ENCODE measurements at regions not wholly inside any gene's neighbourhood (a gene's known extent, or its start where the extent isn't known, plus 50 kb on each side); places are given as distances from the start of the nearest gene placed in this dataset.

DNA sequence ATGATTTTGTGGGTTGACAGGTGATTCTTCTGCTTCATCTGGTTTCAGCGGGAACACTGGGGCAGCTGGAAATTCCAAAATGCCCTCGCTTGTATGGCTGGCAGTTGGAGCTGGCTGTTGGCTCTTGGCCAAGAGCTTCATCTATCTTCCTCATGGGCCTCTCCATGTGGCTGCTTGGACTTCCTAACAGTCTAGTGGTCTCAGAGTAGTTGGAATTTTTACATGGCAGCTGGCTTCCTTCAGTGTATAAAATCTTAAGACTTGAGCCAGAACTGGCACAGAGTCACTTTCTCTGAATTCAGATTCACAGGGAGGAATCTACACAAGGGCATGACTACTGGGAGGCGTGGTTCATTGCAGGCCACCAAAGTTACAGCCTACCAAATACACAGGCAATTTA, 204.9 kb upstream of the RMST start:
- Histone ChIP-seq H3K4me3 (ENCODE audit: insufficient read depth, low read depth, low read length, poor library complexity, severe bottlenecking) (no peak overlapping the region), H3K36me3 (ENCODE audit: control insufficient read depth, insufficient read depth, low read length) (no peaks in the 10 kb centered on the region), H3K27ac (ENCODE audit: insufficient read depth, low read length, poor library complexity, severe bottlenecking) (no peak overlapping the region), H3K27me3 (replicated peaks; ENCODE audit: control insufficient read depth, insufficient read depth, low read length, poor library complexity, severe bottlenecking) (no peaks in the 10 kb centered on the region), H3K4me1 (ENCODE audit: control insufficient read depth, insufficient read depth, low read length, poor library complexity, severe bottlenecking) (no peaks in the 10 kb centered on the region), H3K9me3 (ENCODE audit: control insufficient read depth, low read length) (no peaks in the 10 kb centered on the region)
- DNase-seq = no peak

DNA sequence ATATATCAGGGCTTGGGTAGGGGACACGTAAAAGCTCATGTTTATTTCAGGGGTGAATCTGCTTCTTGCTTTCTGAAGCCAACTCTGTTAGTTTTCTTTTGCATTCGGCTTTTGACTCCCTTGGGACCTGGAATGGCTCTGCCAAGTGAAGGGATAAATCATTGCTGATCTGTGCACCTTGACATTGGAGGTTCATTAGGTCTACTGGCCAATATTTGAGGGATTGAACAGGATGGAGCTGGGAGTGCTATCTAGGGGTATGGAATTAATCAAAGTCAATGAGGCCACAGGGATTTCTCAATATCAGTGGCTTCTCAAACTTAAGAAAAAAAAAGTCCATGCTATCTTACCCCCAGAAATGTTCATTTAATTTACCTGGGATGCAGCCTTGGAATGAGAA, 203.5 kb upstream of the RMST start:
- Histone ChIP-seq H3K4me3 (ENCODE audit: insufficient read depth, low read depth, low read length, poor library complexity, severe bottlenecking) (no peak overlapping the region), H3K36me3 (ENCODE audit: control insufficient read depth, insufficient read depth, low read length) (no peaks in the 10 kb centered on the region), H3K27me3 (replicated peaks; ENCODE audit: control insufficient read depth, insufficient read depth, low read length, poor library complexity, severe bottlenecking) (no peaks in the 10 kb centered on the region), H3K9me3 (ENCODE audit: control insufficient read depth, low read length) (no peaks in the 10 kb centered on the region), H3K4me1 (ENCODE audit: control insufficient read depth, insufficient read depth, low read length, poor library complexity, severe bottlenecking) (no peaks in the 10 kb centered on the region), H3K27ac (ENCODE audit: insufficient read depth, low read length, poor library complexity, severe bottlenecking) (no peak overlapping the region)
- DNase-seq = no peak

DNA sequence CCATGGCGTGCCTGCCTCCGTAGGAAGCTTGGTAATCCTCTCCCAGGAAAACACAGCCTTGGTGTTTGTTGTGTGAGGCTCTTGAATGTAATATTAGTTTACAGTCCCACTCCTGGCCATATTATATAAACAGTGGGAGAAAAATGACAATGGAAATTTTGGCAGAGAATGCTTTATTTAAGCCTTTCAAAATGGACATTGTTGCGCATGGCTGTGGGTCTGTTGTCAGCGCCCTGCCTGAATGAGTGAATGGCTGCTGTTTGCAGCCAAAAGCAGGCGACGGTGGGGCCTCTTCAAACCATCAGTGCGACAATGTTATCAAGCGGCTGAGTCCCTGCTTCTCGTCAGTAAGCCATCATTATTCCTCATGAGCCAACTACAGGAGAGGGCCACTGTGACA, 201.8 kb upstream of the RMST start:
- Histone ChIP-seq H3K27ac (ENCODE audit: insufficient read depth, low read length, poor library complexity, severe bottlenecking) (no peak overlapping the region), H3K27me3 (replicated peaks; ENCODE audit: control insufficient read depth, insufficient read depth, low read length, poor library complexity, severe bottlenecking) (no peaks in the 10 kb centered on the region), H3K9me3 (ENCODE audit: control insufficient read depth, low read length) (no peaks in the 10 kb centered on the region), H3K36me3 (ENCODE audit: control insufficient read depth, insufficient read depth, low read length) (no peaks in the 10 kb centered on the region), H3K4me1 (ENCODE audit: control insufficient read depth, insufficient read depth, low read length, poor library complexity, severe bottlenecking) (no peaks in the 10 kb centered on the region), H3K4me3 (ENCODE audit: insufficient read depth, low read depth, low read length, poor library complexity, severe bottlenecking) (no peak overlapping the region)
- no peak for DNase-seq

DNA sequence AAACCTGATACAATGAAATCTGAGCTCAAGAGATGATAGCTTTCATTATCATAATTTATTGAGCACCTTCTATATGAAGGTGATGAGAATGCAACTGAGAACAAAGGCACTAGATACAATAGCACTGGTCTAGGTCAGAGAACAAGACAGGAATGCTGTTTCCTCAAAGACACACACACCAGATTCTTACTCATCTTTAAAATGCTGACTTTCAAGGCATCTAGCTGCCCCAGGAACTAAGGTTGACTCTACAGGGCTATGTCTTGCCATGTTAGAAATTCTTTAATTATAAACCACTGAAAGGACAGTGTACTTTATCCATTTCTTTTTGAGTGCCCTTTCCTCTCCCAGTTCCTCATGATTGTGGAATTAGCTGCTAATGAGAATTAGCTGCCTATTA, 195.4 kb upstream of the RMST start:
- Histone ChIP-seq H3K9me3 (ENCODE audit: control insufficient read depth, low read length) (no peaks in the 10 kb centered on the region), H3K27me3 (replicated peaks; ENCODE audit: control insufficient read depth, insufficient read depth, low read length, poor library complexity, severe bottlenecking) (no peaks in the 10 kb centered on the region)

DNA sequence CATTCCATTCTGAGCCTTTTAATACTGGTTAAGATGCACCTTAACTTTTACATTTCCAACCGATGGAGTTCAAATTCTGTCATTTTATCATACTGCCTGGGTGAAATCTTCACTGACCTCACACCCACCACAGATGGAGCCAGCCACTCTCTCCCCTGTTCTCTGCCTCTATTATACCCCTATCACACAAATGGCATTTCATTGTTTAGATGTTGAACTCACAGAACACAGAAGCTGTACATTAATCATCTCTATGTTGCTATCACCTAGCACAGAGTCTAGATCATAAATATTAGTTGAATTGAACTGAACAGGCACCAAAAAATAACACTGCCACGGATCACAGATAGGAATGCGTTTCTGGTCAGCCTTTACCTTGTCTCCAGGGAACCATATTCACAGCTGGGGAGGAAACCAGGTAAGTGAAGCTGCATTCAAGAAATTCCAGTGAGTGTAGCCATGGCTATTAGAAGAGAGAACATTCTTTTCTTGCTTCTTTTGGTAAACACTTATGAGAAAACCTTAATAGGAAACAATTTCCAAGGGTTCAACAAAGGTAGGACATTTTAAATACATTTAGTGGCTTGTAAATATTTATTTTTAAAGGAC, 194.9 kb upstream of the RMST start:
- Histone ChIP-seq H3K27ac (ENCODE audit: insufficient read depth, low read length, poor library complexity, severe bottlenecking) (no peak overlapping the region), H3K36me3 (ENCODE audit: control insufficient read depth, insufficient read depth, low read length) (no peaks in the 10 kb centered on the region), H3K4me1 (ENCODE audit: control insufficient read depth, insufficient read depth, low read length, poor library complexity, severe bottlenecking) (no peaks in the 10 kb centered on the region), H3K27me3 (replicated peaks; ENCODE audit: control insufficient read depth, insufficient read depth, low read length, poor library complexity, severe bottlenecking) (no peaks in the 10 kb centered on the region), H3K4me3 (ENCODE audit: insufficient read depth, low read depth, low read length, poor library complexity, severe bottlenecking) (no peak overlapping the region), H3K9me3 (ENCODE audit: control insufficient read depth, low read length) (no peaks in the 10 kb centered on the region)
- DNase-seq = no peak

More for the DNA sequence above, 195.4 kb upstream of the RMST start:
- no peak for DNase-seq
- H3K36me3 ChIP-seq (ENCODE audit: control insufficient read depth, insufficient read depth, low read length) = no peaks in the 10 kb centered on the region
- no peaks in the 10 kb centered on the region for H3K4me1 ChIP-seq (ENCODE audit: control insufficient read depth, insufficient read depth, low read length, poor library complexity, severe bottlenecking)
- no peak overlapping the region for H3K27ac ChIP-seq (ENCODE audit: insufficient read depth, low read length, poor library complexity, severe bottlenecking)
- H3K4me3 ChIP-seq (ENCODE audit: insufficient read depth, low read depth, low read length, poor library complexity, severe bottlenecking) = no peak overlapping the region

DNA sequence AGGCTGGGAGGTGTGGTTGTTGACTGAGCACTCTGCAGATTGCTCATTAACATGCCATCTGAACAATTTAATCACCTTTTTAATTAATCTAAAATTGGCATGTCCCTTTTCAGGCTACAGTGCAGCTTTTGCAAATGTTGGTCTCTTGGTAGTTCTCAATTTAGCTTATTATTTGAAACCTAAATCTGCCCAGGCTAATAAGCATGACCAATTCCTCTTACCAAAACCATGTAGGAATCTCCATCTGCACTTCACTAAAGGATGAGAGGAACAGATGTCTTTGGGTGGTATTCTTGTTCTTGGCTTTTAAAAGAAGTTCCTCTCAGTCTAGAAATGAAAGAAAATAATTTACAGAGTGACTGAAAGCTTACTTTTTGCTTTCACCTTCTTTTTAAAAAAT, 190.1 kb upstream of the RMST start:
- Histone ChIP-seq H3K27me3 (replicated peaks; ENCODE audit: control insufficient read depth, insufficient read depth, low read length, poor library complexity, severe bottlenecking) (no peaks in the 10 kb centered on the region), H3K4me1 (ENCODE audit: control insufficient read depth, insufficient read depth, low read length, poor library complexity, severe bottlenecking) (no peaks in the 10 kb centered on the region), H3K9me3 (ENCODE audit: control insufficient read depth, low read length) (no peaks in the 10 kb centered on the region), H3K4me3 (ENCODE audit: insufficient read depth, low read depth, low read length, poor library complexity, severe bottlenecking) (no peak overlapping the region), H3K36me3 (ENCODE audit: control insufficient read depth, insufficient read depth, low read length) (no peaks in the 10 kb centered on the region), H3K27ac (ENCODE audit: insufficient read depth, low read length, poor library complexity, severe bottlenecking) (no peak overlapping the region)
- no peak for DNase-seq

DNA sequence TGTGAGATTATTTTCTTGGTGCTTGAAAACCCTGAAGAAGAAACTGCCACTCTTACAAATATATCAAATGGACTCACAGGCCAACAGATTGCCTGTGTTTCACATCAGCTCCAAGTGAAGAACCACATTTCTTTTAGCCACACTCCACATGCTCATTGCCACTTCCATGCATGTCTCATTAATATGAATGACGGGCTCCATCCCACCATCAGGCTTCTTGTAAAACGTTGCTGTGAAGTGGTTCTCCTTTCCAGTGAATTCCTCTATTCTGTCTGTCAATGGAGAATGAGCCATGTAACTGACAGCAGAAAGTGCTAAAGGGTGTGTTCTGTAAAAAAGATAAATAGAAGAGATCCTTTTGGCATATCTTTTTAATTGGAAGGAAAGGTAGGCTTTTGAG, 188.2 kb upstream of the RMST start:
- Histone ChIP-seq H3K36me3 (ENCODE audit: control insufficient read depth, insufficient read depth, low read length) (no peaks in the 10 kb centered on the region), H3K4me1 (ENCODE audit: control insufficient read depth, insufficient read depth, low read length, poor library complexity, severe bottlenecking) (no peaks in the 10 kb centered on the region), H3K4me3 (ENCODE audit: insufficient read depth, low read depth, low read length, poor library complexity, severe bottlenecking) (no peak overlapping the region), H3K27me3 (replicated peaks; ENCODE audit: control insufficient read depth, insufficient read depth, low read length, poor library complexity, severe bottlenecking) (no peaks in the 10 kb centered on the region), H3K9me3 (ENCODE audit: control insufficient read depth, low read length) (no peaks in the 10 kb centered on the region), H3K27ac (ENCODE audit: insufficient read depth, low read length, poor library complexity, severe bottlenecking) (no peak overlapping the region)
- no peak for DNase-seq

DNA sequence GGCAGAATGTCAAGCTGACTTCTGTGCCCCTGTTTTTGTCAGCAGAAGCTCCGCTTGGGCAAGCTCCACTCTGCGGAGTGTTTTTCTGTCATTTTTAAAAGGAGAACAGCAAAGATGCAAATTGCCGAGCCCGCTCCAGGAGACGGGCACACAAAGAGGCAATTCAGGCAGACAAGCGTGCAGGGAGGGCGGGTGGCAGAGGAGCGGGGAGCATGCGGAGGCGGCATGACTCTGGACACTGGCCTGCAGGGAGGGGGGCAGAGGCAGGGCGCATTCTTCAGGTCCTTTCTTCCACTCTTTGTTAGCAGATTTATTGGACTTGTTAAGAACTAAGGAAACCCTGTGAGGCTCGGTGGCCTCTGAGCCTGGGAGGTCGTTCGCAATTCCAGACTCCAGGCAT, 187.3 kb upstream of the RMST start:
- no peak overlapping the region for H3K4me3 ChIP-seq (ENCODE audit: insufficient read depth, low read depth, low read length, poor library complexity, severe bottlenecking)
- no peaks in the 10 kb centered on the region for H3K27me3 ChIP-seq (replicated peaks; ENCODE audit: control insufficient read depth, insufficient read depth, low read length, poor library complexity, severe bottlenecking)
- H3K27ac ChIP-seq (ENCODE audit: insufficient read depth, low read length, poor library complexity, severe bottlenecking) = no peak overlapping the region
- DNase-seq = no peak
- no peaks in the 10 kb centered on the region for H3K4me1 ChIP-seq (ENCODE audit: control insufficient read depth, insufficient read depth, low read length, poor library complexity, severe bottlenecking)
- H3K9me3 ChIP-seq (ENCODE audit: control insufficient read depth, low read length) = no peaks in the 10 kb centered on the region
- no peaks in the 10 kb centered on the region for H3K36me3 ChIP-seq (ENCODE audit: control insufficient read depth, insufficient read depth, low read length)

DNA sequence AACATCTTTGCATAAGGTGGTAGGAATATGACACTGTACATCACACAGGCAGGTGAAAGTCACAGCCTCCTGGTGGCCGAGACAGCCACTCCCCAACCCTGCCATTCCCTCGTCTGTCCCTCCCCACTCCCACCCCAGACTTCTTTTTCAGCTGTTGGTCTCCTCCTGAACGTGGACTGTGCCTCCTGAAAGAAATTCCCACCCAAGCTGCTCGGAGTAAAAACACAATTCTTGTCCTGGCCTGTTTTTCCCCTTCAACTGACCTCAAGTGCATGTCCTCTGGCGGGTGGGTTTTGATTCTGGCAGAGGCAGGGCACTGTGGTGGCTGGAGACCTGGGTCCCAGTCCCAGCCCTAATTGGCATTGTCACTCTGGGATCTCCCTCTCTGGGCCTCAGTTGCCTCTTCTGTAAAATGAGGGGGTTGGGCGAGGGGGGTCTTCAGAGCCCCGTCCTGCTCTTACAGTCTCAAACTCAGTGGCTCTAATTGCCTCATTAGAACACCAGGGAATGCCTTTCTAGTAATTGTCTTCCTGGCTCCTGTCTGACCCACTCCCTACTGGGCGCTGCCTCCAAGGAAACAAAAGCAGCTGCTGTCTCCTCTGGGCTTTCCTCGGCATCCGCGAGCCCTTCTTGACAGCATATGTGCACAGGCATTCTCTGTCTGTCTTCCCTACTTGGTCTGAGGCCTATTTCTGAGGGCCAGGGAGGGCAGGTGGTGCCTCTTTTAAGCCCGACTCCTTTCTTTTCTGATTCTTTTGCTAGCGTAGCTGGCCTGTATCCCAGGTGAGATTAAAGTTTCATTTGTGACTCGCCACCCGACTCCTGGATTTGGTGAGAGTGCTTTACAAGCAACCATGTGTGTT, 186.6 kb upstream of the RMST start:
- Histone ChIP-seq H3K4me1 (ENCODE audit: control insufficient read depth, insufficient read depth, low read length, poor library complexity, severe bottlenecking) (no peaks in the 10 kb centered on the region), H3K4me3 (ENCODE audit: insufficient read depth, low read depth, low read length, poor library complexity, severe bottlenecking) (no peak overlapping the region), H3K9me3 (ENCODE audit: control insufficient read depth, low read length) (no peaks in the 10 kb centered on the region), H3K27ac (ENCODE audit: insufficient read depth, low read length, poor library complexity, severe bottlenecking) (no peak overlapping the region), H3K36me3 (ENCODE audit: control insufficient read depth, insufficient read depth, low read length) (no peaks in the 10 kb centered on the region), H3K27me3 (replicated peaks; ENCODE audit: control insufficient read depth, insufficient read depth, low read length, poor library complexity, severe bottlenecking) (no peaks in the 10 kb centered on the region)
- no peak for DNase-seq

DNA sequence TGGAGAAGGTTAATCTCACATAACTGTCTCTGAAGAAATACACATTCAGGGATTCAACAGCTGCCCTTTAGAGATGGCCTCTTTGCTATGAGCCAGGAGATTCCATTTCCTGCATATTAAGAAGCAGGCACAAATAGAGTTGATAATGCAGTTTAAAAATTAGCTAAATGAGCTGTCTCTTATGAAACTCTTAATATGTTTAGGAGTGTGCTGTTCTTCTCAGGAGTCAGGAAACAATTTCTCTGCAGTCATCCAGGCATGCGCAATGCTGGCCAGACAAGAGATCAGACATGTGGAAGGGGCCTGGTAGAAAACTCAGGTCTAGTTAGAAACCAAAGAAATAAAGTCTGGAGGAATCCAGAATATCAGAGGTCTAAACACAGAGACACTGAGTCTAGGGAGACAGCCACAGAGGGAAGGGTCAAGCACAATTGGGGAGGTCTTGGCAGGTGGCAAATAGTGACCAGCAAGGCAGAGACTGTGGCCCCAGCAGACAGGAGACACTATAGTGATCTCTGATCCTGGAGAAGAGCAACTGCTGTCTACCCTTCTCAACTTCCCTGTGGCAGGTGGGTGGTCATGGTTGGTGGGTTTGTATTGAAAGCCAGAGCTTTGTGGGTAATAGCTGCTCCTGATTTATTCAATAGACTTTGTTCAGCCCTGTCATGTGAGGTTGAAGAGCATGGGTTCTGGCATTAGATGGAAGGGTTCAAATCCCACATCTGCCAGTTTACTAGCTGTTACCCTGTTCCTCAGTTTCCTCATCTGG, 185.8 kb upstream of the RMST start:
- no peak for DNase-seq
- no peak overlapping the region for H3K27ac ChIP-seq (ENCODE audit: insufficient read depth, low read length, poor library complexity, severe bottlenecking)
- H3K36me3 ChIP-seq (ENCODE audit: control insufficient read depth, insufficient read depth, low read length) = no peaks in the 10 kb centered on the region
- no peak overlapping the region for H3K4me3 ChIP-seq (ENCODE audit: insufficient read depth, low read depth, low read length, poor library complexity, severe bottlenecking)
- H3K27me3 ChIP-seq (replicated peaks; ENCODE audit: control insufficient read depth, insufficient read depth, low read length, poor library complexity, severe bottlenecking) = no peaks in the 10 kb centered on the region
- no peaks in the 10 kb centered on the region for H3K4me1 ChIP-seq (ENCODE audit: control insufficient read depth, insufficient read depth, low read length, poor library complexity, severe bottlenecking)
- H3K9me3 ChIP-seq (ENCODE audit: control insufficient read depth, low read length) = no peaks in the 10 kb centered on the region

Measured in effector memory CD4-positive, alpha-beta T cell (primary cell).